Right renal cortex interstitium (tissue), 3 donors: ENCODE measurements at regions not wholly inside any gene's neighbourhood (a gene's known extent, or its start where the extent isn't known, plus 50 kb on each side); places are given as distances from the start of the nearest gene placed in this dataset.

Experiments
- DNase-seq, 3 donors: peaks; one replicate each; pipeline ENCODE4 v3.0.0-alpha.2; 2013; ENCODE audit warnings: low read depth in 3 of 3, low spot score in 2 of 3

DNA sequence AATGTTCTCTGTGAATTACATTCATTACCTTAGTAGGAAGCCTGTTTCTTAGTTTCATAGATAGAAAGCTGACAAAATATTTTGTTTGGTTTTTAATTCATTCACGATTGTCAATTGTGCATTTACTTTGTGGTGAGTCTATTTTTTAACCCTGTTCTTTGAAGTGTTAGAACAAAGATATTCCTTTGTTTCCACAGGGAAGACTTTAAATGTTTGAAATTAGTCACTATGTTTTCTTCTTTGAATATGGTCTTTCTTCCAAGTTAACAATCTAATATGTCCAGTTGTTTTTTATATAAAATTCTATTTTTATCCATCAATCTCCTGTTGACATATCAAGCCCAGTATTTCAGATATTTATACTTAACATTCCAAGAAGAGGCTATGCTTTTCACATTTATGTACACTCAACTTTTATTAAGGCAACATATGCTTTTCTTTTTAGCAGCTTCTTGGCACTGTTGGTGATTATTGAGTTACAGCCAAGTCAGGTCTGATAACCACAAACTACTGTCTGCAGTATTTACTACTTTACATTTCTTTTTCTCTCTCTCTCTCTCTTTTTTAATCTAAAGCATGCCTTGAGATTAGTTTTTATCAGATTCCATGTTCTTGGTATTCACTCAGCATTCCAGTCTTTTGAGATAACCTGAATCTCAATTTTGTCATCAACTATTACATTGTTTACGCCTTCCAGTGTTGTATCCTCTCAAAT, 812.8 kb upstream of the SLC10A2 start:
- no peak for DNase-seq

DNA sequence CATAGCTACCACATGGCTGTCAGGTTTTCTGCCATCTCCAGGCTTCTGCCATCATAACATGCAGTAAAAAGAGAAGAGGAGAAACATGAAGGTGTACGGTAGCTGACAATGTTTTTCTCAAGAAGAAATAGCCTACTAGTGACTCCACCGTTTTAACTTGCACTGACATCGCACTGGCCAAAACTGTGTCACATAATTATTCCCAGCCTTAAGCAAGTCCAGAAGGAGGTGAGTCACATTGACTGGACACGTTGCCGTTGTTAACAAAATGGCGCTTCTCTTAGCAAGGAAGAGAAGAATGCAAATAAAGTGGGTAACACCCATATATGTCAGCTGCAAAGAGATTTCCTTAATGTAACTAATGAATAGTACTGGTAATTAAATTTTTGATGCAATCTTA, 810.4 kb upstream of the SLC10A2 start:
- no peak for DNase-seq

DNA sequence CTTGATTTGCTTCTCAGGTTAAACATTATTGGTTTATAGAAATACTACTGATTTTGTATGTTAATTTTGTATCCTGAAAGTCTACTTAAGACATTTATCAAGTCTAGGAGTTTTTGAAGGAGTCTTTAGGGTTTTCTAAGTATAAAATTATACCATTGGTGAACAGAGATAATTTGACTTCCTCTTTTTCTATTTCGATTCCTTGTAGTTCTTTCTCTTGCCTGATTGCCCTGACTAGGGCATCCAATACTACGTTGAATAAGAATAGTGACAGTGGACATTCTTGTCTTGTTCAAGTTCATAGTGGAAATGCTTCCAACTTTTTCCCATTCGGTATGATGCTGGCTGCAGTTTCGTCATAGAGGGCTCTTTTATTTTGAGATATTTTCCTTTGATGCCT, 807.5 kb upstream of the SLC10A2 start:
- DNase-seq, result no peak

DNA sequence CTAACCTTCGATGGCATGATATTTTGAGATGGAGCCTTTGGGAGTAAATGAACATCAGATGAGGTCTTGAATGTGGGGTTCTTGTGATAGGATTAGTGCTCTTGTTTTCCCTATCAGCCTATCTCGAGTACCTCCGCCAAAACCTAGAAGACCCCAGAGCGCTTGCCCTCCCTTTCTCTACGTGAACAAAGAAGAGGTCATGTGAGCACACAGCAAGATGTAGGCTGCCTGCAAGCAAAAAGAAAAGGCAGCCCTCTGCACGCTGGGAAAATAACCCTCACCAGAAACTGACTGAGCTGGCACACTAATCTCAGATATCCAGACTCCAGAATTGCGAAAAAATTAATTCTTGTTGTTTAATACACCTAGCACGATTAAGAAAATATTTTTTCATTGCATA, 799.8 kb upstream of the SLC10A2 start:
- no peak for DNase-seq

DNA sequence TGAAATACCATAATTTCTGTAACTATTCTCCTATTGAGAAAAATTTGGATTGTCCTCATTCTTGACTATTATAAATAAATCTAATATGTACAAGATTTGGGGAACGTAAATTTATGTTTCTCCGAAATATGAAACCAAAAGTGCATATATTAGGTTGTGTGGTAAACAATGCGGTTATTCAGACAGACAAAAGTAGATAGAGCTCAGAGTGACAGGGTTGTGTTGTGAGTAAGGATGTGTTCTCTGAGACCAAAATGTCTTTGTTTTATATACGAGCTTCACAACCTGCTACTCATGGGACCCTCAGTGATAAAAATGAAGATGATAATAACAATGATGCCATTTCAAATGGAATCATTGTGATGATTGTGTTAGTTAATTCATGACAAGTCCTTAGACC, 796.3 kb upstream of the SLC10A2 start:
- no peak for DNase-seq

DNA sequence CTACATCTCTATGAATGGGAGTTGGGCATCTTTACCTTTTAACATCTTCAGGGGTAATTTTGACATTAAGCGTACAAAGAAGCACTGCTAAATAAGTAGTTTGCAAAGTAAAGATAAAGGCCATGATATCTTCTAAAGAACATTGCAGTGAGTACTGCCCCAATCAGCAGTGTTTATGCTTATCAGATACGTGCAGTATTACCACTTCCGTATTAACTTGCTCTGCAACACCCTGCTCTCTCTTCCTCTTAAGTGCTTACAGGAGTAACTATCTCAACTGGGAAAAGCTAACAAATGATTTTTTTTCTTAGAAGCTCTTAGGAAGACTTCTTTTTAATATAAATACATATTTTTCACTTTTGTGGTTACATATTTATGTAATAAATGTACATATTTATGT, 793.7 kb upstream of the SLC10A2 start:
- DNase-seq, result no peak

DNA sequence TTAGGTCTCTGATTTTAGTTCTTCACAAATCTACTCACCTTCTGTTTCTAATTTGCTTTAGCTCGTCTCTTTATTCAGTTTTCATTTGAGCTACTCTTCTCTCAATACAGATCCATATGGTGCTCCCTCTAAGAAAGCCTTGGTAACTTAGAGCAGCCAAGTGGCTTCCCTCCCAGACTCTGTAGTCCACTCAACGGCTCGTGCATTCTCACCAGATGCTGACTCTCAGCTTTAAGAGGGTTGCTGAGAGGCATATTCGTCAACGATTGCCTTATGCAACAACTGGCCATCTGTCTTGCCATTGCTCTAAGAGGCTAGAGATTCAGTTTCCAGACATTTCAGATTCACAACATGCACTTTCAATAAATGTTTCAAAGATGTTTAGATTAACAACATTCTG, 785.8 kb upstream of the SLC10A2 start:
- no peak for DNase-seq

DNA sequence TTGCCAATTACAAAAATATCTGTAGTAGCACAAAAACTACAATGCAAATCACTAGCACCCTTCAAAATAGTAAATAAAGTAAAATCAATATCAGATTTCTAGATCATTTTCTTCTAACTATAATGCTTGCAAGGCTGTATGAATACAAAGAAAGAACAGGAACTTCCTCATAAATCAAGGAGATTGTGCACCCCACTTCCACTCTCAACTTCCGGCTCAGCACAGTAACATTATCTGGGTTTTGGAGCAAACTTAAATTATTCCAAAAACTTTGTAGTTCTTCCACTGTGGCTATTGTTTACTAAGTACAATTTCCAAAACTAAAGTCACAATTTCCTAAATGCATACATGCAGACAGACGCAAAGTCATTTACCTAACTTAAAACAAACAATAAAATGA, 778.3 kb upstream of the SLC10A2 start:
- no peak for DNase-seq

DNA sequence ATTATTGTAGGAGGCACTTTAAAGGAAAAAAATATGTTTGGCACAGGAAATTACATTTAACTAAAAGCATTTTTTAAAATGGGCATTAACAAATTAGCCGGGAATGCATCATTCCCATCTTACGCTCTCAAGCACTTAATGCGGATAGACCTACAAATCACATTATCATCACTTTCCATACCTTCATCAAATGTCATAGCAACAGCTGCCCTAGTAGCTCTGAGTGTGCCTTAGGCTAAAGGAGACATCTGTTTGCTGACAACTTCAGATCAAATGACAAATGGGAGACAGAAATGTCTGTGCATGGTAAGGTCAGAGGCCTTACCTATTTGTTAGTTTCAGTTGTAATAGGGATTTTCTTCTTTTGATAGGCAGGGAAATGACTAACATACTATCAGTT, 773.2 kb upstream of the SLC10A2 start:
- DNase-seq, result no peak

DNA sequence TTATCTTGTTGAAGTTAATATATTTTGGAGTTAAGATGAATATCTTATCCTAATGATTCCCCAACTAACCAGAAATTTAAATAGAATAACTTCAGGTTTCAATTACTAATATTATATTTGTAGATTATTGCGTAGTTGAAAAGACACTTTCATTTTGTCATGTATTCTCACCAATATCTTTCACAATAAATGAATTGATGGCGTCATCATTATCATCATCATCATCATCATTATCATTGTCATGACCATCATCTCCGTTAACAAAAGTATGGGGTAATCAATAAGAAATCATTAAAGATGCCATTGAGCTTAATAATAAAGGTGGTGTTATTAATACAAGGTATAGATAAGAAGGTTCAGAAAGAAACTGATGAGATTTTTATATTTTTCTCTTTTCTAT, 768.8 kb upstream of the SLC10A2 start:
- DNase-seq, result no peak

DNA sequence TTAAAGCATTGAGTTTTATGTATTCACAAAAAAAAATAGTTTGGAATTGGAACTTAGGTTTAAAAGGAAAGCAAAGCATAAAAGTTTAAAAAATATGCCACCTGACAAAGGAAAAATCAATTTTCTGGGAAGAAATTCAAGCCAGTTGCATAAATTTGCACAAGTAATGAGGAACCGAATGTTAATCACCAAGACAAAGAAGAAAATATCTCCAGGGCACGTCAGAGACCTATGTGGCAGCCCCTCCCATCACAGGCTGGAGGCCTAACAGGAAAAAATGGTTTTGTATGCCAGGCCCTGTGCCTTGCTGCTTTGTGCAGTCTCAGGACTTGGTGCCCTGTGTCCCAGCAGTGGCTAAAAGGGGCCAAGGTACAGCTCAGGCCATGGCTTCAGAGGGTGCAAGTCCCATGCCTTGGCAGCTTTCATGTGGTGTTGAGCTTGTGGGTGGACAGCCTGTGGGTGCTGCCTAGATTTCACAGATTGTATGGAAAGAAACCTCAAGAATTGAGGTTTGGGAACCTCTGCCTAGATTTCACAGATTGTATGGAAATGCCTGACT, 767.2 kb upstream of the SLC10A2 start:
- no peak for DNase-seq

DNA sequence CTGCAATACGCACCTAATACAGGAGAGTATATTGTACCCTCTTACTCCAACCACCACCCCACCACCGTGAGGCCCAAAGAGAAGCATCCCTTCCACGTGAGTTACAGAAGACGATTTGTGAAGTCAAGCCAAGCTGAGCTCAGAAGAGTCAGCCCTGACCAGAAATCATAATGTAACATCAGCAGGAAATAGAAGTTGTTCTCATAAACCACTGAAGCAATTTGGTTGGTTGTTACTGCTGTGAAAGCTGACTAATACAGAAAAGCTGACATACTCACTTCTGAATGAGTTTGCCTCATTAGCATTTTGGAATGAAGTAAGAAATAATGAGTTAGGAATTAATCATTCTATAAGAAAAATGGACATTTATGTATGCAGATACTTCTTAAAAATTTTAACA, 749.4 kb upstream of the SLC10A2 start:
- no peak for DNase-seq

DNA sequence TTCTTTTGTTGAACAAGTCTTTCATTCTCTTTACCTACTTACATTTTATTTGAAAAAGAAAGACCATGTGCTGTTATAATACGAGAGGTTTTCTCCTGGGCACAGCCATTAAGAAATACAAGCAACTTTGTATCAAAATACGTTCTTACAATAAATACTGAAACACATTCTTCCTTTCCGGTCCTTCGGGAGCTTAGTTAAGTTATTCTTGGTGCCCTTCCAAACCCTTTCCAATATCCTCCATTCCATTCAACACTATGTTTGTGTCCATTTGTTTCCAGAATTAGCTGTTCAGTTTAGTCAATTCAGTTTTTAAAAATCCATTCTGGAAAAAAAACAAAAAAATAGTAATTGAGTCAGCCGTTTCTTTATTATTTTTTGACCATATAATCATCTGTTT, 746.8 kb upstream of the SLC10A2 start:
- DNase-seq, result no peak

DNA sequence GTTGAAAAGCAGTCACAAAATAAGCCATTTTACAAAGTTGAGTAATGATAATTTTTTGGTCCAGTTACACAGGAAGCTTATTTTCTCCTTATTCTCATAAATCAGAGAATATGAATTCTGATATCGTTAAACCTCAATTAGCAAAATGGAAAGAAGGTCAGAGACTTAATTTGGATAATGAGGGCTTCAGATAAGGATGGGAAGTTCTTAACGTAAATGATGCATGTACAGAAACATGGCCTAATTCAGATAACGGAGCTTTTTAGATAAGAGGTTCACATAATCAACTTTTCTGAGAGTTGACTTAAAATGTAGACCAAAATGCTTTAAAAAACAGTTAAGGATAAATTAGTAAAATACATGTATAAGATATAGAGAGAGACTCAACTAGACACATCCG, 746.3 kb upstream of the SLC10A2 start:
- DNase-seq, result no peak

DNA sequence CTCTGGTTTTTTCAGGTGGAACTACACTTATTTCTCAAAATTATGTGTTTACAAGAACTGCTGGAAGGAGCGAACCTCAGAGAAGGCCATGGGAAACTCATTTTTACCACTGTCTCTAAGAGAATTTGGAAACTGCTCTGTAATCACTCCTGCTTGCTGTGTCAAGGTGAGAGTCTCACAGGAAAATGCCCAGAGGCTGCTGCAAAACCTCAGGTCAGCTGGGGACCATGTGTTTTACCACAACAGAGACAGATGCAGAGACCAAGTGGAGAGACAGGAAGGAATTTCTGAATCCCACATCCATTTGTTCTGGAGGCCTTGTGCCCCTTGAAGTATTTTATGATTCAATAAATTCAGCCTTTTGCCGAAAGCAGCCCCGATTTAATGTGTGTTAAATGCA, 743.8 kb upstream of the SLC10A2 start:
- no peak for DNase-seq

DNA sequence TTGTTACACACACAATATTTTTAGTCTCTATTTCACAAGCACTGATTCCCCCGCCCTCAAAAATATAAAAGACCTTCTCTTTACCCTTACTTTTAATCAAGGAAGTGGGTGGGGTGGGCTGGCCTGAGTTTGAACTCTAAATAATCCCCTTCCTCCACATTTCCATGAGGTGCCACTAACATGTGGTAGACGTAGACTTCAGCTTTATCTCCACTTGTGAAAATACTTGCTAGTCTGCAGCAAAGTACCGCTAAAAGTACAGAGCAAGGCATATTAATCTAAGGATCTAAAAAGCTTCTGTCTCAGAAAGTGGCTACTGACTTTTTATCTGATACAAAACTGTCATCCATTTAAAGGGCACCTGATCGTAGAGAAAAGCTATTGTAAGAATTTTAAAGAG, 739.6 kb upstream of the SLC10A2 start:
- DNase-seq, result no peak

DNA sequence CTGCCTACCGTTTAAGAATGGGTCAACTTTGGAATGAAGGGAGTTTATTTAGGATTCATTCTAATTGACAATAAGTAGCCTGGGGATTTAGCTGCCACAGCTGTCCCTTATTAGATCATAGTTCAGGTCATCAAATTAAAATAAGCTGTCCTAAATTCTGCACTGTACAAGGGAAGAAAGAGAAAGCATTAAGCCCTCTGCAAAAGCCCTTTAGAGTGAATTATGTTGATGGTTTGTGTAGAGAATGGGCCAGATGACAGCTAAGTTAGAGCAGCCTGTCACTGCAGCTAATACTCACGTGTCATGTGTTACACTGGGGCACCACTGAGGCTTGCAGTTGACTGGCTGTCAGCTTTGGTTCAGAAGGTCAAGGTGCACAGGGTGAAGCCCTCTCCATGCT, 737.1 kb upstream of the SLC10A2 start:
- no peak for DNase-seq

DNA sequence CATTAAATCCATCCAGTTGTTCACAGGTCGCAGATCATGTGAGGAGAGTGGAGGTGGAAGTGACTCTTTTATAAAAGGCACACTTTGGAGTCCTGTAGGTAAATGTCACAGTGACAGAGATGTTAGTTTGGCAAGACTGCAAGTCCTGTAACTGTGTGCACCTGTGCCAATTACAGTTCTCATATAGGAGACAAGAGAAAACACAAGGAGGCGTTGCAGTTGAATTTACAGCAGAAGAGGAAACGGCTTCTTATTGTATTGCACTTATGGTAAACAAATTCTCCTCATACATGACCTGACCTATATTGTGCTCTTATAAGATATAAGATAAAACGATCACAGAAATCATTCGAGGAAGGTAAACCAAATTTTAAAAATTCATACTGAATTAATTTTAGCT, 732.8 kb upstream of the SLC10A2 start:
- DNase-seq, result no peak

DNA sequence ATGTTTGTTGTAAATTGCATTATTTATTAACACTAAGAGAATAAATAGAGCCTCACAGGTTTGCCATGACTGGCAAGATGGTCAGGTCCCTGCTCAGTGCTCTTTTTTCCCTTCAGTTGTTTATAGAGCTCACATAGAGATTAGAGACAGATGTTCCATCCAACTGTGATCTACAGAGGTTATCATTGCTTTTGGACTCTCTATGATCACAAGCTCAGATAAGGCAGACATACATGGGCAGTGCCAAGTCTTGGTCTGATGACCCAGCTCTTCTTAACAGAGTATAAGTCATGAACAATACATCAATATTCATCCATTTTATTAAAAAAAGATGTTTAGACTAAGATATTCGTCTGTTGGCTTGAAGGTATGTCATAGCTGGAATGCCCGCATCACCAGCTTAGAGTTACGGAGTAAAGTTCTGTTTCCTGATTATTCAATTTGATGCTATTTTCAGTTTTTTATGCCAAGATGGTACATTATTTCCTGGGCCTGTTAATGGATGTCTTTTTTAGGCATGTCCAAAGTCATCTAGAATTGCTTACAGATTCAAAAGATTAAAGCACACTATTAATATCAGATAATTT, 729.8 kb upstream of the SLC10A2 start:
- DNase-seq, result no peak

DNA sequence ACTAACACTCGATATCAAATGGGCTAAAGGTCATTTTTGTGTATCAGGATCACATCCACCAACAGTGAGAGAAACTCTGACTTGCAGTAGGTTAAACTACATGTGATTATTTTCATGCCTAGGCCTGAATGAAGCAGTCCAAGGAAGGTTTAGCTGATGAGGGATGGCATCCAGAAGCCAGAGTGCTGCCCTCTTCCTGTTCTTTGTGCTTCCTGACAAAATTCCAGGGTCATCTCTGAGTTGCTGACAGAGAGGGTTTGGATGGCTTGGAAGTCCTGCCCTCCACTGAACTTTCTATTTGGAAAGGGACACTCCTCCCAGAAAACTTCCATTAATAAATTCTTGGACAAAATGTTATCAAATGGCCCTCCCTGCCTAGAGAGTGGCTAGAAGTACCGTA, 728.3 kb upstream of the SLC10A2 start:
- DNase-seq, result no peak

DNA sequence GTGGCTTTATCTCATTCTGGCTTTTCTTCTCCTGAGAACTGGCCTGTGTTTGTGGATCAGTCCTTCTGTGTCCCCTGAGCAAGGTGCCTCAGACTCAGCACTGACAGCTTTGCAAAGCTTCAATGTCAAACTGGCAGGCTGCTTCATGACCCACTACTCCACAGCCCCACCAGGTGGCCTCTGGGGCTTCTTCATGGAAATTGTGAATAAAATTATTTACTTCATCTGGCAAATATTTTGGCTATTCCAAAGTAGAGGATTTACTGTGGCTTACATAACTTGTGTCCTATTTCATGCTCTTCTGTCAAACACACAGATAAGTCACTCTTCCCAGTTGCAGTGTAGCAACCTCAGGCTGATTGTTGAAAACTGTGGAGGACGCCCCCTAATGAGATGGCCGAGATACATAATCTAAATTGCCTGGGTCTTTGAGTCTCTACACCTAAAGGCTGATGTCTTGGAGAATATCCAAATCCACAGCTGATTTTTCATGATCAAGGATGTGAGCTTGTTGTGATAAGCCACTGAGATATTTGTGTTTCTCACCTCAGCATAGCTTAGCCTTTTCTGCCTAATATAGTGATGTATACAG, 721.9 kb upstream of the SLC10A2 start:
- no peak for DNase-seq

DNA sequence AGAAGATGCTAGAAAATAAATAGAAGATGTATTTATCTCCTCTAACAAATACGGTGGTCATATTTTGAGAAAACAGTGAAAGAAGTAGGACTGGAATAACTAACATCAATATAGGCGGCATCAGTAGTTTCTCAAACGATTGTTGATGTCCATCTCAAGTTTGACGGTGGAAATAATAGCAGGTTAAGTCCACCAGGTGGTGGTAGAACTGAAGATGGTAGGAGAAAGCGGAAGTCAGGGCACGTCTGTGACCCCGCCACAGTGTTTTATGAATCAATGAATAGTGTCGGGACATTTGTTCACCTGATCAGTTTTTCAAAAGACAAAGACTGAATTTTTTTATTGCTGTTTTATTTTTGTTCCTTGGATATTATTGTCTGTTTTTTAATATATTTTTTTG, 706.4 kb upstream of the SLC10A2 start:
- no peak for DNase-seq
